ENCODE measurements at regions not wholly inside any gene's neighbourhood (a gene's known extent, or its start where the extent isn't known, plus 50 kb on each side); places are given as distances from the start of the nearest gene placed in this dataset.

DNA sequence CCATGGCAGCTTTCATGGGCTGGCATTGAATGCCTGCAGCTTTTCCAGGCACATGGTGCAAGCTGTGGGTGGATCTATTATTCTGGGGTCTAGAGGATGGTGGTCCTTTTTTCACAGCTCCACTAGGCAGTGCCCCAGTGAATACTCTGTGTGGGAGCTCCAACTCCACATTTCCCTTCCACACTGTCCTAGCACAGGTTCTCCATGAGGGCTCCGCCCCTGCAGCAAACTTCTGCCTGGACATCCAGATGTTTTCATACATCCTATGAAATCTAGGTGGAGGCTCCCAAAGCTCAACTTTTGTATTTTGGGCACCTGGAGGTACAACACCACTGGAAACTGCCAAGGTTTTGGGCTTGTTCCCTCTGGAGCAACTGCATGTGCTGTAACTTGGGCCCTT lies 450.6 kb downstream of the LMO7 start:
- no peak for DNase-seq (ENCODE audit: low spot score)

DNA sequence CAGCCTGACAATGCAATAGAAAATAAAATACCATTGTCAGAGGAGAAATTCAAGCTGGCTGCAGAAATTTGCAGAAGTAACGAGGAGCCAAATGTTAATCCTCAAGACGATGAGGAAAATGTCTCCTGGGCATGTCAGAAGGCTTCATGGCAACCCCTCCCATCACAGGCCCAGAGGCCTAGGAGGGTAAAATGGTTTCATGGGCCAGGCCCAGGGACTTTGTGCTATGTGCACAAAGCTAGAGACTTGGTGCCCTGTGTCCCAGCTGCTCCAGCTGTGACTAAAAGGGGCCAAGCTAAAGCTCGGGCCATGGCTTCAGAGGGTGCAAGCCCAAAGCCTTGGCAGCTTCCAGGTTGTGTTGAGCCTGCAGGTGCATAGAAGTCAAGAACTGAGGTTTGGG lies 431.7 kb downstream of the LMO7 start:
- no peak for DNase-seq (ENCODE audit: low spot score)

DNA sequence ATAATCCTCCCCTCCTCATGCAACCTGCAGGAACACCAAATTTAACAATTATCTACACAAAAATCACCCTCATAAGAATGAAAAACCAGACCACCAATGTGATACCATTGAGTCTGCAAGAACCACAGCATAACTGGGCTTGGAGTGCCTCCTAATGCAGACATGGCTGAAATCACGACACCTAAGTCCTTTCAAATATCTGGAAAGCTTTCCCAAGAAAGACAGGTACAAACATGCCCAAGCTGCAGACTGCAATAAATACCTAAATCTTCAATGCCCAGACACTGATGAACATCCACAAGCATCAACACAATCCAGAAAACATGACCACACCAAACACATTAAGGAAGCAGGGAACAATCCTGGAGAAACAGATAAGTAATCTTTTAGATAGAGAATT lies 417.1 kb downstream of the LMO7 start:
- DNase-seq (ENCODE audit: low spot score), result no peak

DNA sequence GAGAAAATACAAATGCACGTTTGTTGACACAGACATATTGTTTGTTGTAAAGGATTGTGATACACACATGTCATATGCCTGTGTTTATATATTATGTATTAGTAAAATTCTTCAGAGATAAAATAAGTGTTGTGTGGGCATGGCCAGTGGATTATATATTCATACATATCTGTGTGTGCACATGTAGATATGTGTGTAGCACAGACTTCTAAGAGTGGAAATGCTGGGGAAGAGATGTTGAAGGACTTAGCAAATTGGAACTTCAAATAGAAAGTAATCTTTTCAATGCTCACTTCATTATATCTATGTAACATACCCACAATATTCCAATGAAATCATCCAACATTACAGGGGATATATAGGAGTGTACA lies 413.2 kb downstream of the LMO7 start:
- DNase-seq (ENCODE audit: low spot score), result no peak

DNA sequence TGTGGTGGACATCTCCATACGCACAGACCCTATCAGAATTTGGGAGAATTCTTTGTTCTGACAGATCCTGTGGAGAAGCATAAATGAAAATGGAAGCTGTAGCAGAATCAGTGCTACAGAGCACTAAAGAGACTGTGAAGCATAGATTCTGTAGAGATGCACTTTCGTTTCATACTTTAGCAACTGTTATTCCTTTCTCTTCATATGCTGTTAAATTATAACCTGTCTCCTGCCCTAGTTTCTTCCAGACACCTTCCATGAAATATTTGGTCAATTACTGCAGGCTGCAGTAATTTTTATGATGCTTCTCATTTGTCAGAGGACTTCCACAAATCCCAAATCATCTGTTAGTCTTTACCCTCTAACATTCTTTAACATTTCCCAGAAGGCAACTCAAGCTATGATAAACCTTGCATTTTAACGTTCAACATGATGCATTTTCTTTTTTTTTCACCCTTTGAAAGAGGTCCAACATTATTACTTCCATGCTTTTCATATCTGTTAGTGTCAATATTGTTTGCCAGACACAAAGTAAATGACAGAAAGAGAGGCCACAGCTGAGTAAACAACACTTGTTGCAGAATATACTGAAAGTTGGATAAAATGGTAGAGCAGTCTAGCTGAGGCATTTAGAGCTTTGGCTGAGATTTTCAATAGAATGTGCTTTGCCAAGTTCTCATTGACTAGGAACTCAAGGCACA lies 412.7 kb downstream of the LMO7 start:
- no peak for DNase-seq (ENCODE audit: low spot score)

DNA sequence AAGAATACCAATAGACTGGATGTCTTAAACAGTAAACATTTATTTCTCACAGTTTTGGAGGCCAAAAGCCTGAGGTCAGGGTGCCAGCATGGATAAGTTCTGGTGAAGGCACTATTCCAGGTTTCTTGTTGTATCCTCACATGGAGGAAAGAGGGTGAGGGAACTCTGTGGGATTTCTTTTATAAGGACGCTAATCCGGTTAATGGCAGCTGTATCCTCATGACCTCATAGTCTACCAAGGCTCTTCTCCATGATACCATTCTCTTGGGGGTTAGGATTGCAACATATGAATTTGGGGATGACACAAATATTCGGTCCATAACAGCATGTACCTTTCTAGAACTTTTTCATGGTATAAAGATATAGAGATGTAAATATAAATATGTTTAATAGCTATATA lies 412.0 kb downstream of the LMO7 start:
- no peak for DNase-seq (ENCODE audit: low spot score)

DNA sequence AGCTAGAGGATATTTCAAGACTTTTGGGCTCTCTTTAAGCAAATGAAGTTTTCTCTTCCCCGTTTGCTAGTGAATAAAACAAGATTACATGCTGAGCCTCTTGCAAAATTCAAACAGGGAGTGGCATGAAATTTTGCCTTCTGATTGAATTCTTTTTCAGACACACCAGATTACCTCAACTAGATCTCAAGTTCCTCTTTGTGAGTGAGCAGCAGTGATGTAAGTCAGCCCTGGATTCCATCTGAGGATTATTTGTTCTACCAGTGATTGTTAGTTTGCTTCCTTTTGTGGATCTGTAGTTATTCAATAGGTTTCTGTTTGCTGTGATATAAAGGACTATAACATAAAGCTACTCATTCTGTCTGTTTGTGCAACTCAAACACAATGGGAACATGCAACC lies 407.7 kb downstream of the LMO7 start:
- DNase-seq (ENCODE audit: low spot score), result no peak

DNA sequence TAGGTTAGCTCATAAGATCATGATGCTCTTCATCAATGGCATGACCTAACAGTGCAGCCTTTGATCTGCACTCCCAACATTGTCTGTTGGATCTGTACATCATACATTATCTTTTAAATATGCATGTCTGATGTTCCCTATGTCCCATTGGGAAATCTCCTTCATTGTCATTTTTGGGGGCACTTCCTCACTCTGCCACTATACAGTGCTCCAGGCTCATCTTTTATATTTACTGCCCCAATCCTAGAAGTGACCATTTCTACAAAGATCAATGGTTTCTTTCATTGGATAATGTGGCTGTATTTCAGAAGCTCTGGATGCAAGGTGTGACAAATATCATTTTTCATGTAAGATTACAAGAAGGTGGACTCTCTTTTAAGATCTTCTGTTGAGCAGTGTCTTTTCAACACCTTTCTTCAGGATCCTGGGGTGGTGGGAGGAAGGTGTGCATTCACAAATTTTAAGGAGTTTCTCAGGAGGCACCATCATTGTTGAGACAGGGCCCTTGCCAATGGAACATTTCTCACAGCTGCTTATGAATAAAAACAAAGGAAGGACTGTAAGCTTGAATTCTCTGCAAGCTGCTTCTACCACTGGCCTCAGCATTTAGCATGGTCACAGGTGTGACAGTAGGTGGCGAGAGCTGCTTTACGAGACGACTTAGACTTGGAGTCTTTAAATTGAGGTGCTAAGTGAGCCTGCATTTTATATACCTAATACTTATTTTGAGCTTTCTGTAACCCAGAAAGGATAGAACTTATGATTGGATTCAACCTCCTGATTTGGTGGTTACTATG lies 403.0 kb downstream of the LMO7 start:
- DNase-seq (ENCODE audit: low spot score), result no peak

DNA sequence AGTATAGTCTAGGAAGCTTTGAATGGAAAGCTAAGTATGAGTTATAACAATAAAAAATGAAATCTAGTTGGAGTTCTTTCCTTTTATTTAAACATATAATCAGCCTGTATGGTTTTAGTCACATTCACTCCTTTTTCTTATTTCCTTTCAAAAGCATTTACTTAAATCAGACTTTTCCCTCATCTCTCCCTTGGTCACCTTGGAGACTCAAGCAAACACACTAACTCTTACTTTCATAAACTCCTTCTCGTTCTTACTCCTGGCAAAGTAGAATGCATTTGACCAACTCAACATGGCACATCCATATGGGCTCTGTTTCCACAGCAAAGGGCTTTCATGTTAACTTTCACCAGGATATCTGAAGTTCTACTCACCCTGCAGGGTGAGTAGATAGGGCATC lies 400.0 kb downstream of the LMO7 start:
- DNase-seq (ENCODE audit: low spot score), result no peak

DNA sequence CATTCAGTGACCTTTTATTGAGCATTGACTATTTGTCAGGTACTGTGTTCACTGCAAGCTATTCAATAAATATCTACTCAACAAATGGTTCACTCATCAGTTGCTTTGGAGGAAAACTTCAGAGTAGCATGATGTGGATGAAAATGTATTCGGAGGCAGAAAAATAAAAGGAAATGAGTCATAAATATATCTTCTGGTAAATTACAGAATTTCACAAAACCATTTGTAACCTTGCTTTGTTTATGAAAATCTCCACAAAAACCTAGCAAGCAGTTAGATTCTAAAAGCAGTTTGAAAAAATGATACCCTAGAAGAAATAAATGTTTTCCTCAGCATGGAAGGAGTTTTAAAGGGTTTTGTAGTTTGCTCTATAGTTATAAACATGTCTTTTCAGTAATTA lies 399.6 kb downstream of the LMO7 start:
- no peak for DNase-seq (ENCODE audit: low spot score)

DNA sequence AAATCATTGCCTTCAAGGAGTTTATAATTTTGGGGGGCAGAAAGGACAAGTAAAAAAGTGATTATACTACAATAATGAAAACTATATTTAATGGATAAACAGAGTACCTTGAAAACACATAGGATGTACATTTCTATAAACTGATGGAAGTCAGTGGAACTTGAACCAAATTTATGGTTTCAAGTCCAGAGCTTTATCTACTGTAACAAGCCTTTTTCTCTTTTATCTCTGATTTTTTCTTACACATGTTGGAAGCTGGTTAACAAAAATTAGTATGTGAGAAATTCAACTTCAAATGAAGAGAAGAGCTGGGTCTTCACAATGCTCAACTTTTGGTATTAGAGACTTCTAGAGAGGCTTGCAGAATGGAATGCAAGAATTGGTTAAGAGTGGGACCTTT lies 393.6 kb downstream of the LMO7 start:
- DNase-seq (ENCODE audit: low spot score), result no peak

DNA sequence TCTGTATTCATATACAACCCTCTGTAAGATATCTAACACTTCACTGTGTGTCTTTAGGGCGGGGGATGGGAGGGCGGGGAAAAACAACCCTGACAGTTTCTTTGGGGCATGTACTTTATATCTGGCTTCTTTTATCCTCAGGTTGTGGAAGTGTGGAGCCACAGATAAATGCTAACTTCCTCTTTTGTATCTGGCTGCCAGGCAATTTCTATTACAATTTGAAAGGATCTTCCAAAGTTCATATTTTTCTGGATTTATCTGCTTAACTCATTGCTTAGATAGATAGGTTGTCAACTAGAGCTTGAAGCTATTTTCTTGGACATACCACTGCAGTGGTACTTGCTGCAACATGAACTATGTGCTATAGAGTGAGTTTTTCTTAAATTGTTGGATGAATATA lies 393.0 kb downstream of the LMO7 start:
- DNase-seq (ENCODE audit: low spot score), result no peak

DNA sequence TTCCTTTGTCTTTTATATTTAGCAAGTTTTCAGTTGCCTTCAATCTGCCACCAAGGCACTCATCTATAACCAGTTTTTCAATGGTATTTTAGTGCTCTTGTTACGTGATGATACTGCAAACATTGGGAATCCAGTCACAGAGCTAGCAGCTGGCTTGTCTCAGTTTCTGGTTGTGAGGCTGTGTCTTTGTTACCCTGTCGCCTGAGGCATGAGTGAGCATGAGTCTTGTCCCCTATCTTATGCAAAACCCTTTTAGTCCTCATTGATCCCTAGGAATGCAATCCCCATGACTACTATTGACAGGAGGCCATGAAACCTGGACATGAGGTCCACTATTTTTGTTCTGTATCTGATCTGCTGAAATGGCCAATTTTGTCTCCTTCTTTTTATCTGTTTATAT lies 391.0 kb downstream of the LMO7 start:
- peak; percentile 50 for DNase-seq (ENCODE audit: low spot score)

DNA sequence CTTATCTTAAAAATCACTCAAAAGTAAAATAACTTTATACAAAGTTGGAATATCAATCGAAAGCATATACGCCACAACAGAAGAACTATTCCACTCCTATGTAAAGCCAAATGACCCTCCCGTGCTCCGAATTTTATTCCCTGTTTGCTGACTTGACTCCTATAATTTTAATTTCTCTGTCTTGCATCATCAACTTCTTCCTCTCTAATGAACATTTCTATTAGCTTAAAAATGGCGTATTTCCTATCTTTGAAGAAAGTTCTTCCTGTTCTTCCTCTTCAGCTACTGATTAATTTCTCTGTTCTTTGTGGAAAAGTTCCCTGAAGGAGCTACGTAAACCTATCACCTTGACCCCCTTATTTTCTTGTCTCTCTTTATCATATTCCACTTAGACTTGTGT lies 389.3 kb downstream of the LMO7 start:
- DNase-seq (ENCODE audit: low spot score), result no peak

DNA sequence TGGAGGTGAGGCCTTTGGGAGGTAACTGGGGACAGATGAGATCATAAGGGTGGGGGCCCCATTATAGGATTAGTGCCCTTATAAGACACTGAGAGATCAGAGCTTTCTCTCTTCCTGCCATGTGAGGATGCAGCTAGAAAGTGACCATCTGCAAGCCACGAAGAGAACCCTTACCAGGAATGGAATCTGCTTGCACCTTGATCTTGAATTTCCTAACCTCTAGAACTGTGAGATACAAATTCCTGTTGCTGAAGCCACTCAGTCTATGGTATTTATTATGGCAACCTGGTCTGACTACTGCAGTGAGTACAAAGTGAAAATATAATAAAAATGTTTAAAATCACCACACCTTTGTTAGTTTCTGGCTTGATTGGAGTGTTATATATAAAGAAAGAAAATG lies 388.0 kb downstream of the LMO7 start:
- DNase-seq (ENCODE audit: low spot score), result no peak

DNA sequence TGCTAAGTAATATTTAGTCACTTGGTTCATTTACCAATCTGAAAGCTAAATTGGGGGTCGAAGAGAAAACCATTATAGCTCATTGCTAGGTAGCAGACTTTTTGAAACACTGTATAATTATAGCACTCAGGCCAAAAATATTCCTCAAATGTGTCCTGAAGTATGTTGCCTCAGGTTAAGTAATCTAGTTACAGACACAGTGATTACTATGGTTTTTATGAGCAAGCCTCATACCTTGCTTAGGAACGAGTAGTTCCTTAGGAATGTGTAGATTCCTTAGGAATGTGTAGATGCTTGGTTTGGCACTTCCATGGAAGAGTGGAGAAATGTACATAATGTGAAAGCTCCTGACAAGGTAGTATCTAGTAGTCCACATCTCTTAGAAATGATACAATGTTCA lies 387.5 kb downstream of the LMO7 start:
- DNase-seq (ENCODE audit: low spot score), result no peak

DNA sequence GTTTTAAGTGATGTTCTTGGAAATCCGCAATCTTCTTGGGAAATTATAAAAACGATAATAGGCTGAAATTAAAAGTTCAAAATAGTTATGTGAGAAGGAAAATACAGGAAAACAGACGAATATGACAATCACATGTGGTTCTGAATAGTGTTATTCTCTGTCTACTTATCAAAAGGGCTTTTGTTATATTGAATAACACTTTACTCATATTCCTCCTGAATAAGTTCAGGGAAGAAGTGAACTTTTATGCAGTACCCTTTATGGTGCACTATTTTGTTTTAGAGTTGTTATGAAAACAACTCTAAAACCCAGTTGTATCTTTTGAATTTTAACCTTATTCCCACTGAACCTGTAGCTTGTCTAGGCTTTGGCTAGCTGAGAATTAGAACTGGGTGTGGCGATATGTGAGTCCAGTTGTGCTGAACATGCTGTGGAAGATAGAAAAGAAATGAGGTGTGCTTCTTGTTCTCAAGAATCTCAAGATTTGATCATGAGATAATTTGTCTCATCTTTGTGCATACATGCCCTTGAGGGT lies 384.4 kb downstream of the LMO7 start:
- DNase-seq (ENCODE audit: low spot score), result no peak

DNA sequence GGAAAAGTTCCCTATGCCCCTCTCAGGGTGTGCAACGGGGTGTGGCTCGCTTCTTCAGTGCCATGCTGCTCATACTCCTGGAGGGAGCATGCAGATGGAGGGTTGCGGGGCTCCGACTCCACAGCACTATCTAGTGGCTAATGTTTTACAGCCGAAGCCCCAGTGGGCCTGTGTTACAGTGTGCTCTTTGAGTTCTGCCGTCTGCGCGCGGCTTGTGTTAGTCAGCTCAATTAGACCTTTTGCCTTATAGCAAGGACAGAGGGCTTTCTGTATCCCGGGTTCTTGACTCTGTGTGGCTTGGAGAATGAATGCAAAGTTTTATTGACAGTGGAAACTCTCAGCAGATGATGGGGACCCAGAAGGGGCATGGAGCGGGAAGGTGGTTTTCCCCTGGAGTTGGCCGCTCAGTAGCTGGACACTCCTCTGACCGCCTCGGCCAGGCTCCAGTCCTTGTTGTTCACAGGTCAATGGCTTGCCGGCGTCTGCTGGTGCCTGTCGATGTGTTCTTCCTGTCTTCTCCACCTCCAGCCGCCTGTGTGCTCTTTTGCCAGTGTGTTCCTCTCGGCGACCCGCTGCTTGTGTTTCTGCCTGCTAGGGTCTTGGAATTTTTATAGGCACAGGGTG lies 383.4 kb downstream of the LMO7 start:
- peak; percentile 79 for DNase-seq (ENCODE audit: low spot score)

DNA sequence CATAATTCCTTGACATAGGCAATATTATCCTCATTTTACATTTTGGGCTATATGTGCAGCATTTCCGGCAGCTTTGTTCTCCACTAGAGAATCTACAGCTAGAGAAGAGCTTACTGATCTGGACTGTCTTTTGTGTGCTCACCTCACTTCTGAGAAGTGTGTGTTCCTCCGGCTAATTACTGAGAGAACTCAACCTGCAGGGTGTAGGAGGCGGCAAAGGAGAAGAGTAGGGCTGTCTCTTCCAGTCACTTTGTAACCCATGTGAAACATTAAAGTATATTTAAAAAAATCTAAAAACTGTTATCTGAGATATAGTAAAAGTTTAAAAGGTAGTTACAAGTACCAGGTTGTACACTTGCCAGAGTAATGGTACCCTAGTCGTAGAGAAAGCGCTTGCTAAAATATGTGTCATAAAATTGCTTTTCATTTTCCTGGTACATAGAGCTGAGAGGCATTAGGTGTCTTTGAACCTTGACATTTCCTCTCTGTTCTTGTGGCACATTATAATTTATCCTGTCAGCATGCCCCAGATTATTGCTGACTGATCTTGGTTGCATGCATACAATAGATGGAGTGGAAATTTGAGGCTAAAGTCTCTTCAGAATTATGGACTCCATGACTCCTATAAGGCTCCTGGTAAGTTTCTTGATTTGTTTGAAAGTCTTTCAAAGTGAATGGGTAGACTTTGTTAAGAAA lies 381.9 kb downstream of the LMO7 start:
- DNase-seq (ENCODE audit: low spot score), result no peak

DNA sequence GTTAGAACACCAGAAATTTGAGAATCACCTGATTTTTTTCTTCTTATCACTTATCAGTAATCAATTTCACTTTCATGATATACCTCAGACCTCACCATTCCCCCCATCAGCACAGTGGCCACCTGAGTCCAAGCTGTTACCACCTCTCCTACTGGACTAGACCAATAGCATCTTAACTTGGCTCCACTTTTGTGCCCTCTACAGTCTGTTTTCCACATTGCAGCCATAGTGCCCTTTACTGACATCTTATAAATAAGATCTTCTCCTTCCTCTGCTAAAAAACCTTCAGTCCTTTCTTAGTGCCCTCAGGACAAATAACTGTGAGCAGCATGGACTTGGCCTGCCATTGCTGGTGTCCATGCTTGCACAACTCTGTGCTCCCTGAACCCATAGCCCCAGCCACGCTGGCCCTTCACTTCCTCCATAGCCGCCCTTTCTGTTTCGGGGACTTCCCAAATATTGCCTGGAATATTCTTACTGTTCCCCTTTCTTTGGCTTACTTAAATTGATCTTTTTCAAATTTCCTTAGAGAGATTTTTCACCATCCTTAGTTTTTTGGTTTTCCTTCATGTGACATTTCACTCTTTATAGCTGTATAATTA lies 380.8 kb downstream of the LMO7 start:
- DNase-seq (ENCODE audit: low spot score), result no peak

DNA sequence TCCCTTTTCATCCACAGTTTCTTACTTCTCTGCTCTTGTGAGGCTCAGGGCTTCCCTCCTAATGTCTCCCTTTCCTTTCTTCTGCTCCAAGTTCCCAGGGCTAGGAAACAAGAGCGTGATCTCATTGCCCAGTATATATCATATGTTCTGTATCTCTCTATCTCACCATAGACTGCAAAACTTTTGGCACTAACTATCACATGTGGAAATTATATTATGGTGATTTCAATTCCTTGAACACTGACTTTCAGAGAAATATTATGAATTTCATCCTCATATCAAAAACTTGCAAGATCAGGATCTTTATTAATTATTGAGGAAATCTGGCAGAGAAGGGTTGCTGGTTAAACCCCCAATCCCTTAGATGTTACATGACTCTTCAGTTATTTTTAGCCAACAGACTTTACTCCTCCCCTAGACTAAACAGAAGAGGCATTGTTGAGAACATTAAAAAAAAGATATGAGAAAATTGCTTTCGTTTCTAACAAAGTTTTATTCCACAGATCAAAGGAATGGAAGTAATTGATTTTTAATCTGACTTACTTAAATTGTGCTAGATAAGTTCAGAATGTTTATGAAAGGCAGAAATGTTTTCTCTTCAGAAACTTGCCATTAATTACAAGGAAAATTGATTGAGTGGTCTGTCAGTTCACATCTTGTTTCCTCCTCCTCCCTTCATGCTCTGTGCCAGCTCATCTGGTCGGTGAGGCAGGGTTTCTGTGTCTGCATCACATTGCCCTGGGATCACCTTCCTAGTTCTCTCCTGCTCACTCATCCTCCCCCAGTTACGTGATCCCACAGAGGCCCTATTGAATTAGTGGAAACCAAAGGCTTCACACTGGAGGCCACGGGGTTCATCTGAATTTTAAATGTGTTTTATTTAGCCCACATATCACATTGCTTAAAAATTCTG lies 378.5 kb downstream of the LMO7 start:
- no peak for DNase-seq (ENCODE audit: low spot score)
